ENCODE measurements at regions not wholly inside any gene's neighbourhood (a gene's known extent, or its start where the extent isn't known, plus 50 kb on each side); places are given as distances from the start of the nearest gene placed in this dataset.

- DNase-seq (ENCODE audit: low read depth, low spot score) = no peak
These were observed 50.8 kb upstream of the PDZD8 start for GRCh38 chr10:117425974-117426566.

DNA sequence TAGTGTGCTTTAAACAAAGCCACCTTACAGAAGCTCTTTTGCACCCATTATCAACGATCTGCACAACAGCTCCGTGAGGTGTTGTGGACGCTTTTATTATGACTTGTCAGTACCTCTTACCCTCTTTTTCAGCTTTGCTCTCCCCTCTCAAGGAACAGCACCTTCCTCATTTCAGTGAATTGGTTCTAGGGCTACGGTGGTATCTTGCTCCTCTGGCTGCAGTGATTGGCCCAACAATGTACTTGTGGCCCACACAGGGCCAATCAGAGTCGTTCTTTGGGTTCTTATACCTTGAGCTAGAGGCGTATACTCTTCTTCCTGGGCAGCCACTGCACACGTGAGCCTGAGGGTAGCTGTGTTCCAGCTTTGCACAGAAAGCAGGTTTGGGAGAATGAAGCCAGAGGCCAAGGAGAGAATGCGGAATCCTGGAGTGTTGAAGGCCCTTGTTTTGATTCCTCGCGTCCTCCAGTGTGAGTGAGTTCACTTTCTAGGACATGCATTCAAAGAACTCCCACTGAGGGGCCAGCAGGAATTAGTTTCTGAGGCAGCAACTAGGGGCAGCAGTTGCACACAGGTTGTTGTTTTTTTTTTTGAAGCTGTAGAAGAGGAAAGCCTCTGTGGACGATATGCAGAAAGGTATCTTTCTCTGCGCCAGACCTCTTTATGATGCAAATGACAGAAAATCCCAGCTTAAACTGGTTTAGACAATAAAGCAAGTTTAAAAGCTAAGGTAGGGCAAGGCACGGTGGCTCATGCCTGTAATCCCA is 49.8 kb upstream of the PDZD8 start:
- no peak for DNase-seq (ENCODE audit: low read depth, low spot score)
